ENCODE measurements at regions not wholly inside any gene's neighbourhood (a gene's known extent, or its start where the extent isn't known, plus 50 kb on each side); places are given as distances from the start of the nearest gene placed in this dataset.

- DNase-seq (ENCODE audit: low read depth): no peak
- in situ Hi-C loops (cut with HindIII; ENCODE audit: low pct_unique_long_range_greater_than_20kb, low sequenced_read_pairs): no loop called here
Observed at GRCh38 chrX:144333429-144333828, 449.6 kb downstream of the UBE2NL start.

DNA sequence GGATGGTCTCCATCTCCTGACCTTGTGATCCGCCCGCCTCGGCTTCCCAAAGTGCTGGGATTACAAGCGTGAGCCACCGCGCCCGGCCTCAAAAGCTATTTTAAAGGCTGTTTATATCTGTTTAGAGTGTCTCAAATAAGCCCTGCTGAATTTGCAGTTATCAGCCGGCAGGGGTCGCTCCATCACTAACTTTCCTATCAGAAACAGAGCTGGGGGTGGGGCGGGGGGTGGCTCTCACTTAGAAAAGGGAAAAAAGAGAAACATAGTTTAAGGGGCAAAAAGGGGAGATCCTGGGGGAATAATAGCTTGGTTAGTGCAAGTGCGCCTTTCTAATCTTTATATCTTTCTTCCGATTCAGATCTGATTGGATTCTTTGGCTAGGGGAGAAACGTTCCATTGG, 450.7 kb downstream of the UBE2NL start:
- no peak for DNase-seq (ENCODE audit: low read depth)
- in situ Hi-C loops (cut with HindIII; ENCODE audit: low pct_unique_long_range_greater_than_20kb, low sequenced_read_pairs): no loop called here

GRCh38 chrX:144335402-144335801, 451.5 kb downstream of the UBE2NL start:
- DNase-seq (ENCODE audit: low read depth): no peak
- in situ Hi-C loops (cut with HindIII; ENCODE audit: low pct_unique_long_range_greater_than_20kb, low sequenced_read_pairs): no loop called here

- DNase-seq (ENCODE audit: low read depth): no peak
- in situ Hi-C loops (cut with HindIII; ENCODE audit: low pct_unique_long_range_greater_than_20kb, low sequenced_read_pairs): no loop called here
Observed at GRCh38 chrX:144379156-144379555, 495.3 kb downstream of the UBE2NL start.

- no peak for DNase-seq (ENCODE audit: low read depth)
Observed at GRCh38 chrX:144388738-144389137, 504.9 kb downstream of the UBE2NL start.

More at GRCh38 chrX:144388738-144389137, 504.9 kb downstream of the UBE2NL start:
- in situ Hi-C loops (cut with HindIII; ENCODE audit: low pct_unique_long_range_greater_than_20kb, low sequenced_read_pairs): no loop called here
